Mucosa of descending colon (tissue), 3 donors: ENCODE measurements at regions not wholly inside any gene's neighbourhood (a gene's known extent, or its start where the extent isn't known, plus 50 kb on each side); places are given as distances from the start of the nearest gene placed in this dataset.

Experiments
- ATAC-seq: fragments of 200-7000 bp; cut with Tn5 transposase; one replicate; pipeline ENCODE4 v1.9.1; 2020; ENCODE audit warnings: mild to moderate bottlenecking, moderate library complexity
- DNase-seq, 3 donors: peaks; one replicate each; pipeline ENCODE4 v3.0.0-alpha.2; 2020
- H3K36me3 ChIP-seq: fragments of 200-600 bp; one replicate; pipeline ENCODE4 v1.8.0; 2021; ENCODE audit warnings: low read depth, mild to moderate bottlenecking
- H3K4me1 ChIP-seq: fragments of 200-600 bp; one replicate; pipeline ENCODE4 v1.8.0; 2021; ENCODE audit warnings: low read depth, mild to moderate bottlenecking
- H3K4me3 ChIP-seq: fragments of 200-600 bp; one replicate; pipeline ENCODE4 v1.8.0; 2021; ENCODE audit warnings: mild to moderate bottlenecking
- H3K9me3 ChIP-seq: fragments of 200-600 bp; one replicate; pipeline ENCODE4 v1.8.0; 2021; ENCODE audit warnings: mild to moderate bottlenecking
- intact Hi-C, 2 donors: fragments of 100-400 bp; cut with DNase I in 1 of 2; cut with micrococcal nuclease in 1 of 2; formaldehyde crosslinking; loops; one replicate each; pipeline versions ENCODE4 v1.11.0 to v1.11.1; 2022; cut with DNase I, micrococcal nuclease
- TF ChIP-seq, protein P1 (sequence below): fragments of 200-600 bp; IDR thresholded peaks from one replicate; pipeline ENCODE4 v1.8.0; 2022; ENCODE audit warnings: antibody characterized with exemption, mild to moderate bottlenecking
- donor health status: DM: no; HTN: no; CAD: no; lungs with moderate emphysema.
- donor health status: DM: no; HTN: no; CAD: no.
- donor health status: DM: no; HTN: yes; CAD: no.

DNA sequence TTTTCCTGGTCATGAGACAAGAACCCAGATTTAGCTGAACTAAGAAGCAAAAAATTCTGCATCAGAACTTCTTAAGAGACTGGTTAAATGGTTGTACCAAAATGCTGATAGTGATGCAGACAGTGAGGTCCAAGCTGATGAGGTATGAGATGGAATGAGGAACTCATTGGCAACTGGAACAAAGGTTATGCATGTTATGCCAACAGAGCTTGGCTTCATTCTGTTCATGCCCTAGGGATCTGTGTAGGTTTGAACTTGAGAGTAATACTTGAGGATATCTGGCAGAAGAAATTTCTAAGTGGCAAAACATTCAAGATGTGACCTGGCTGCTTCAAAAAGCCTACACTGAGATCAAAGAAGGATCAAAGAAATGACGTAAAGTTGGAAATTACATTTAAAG is 398.0 kb downstream of the FSCB start:
- H3K36me3 ChIP-seq = no peaks in the 10 kb centered on the region
- H3K4me1 ChIP-seq = no peaks in the 10 kb centered on the region
- ATAC-seq (no peak), DNase-seq (no peak)
- no peak overlapping the region for H3K4me3 ChIP-seq
- intact Hi-C loops = no loop called here
- no peaks in the 10 kb centered on the region for H3K9me3 ChIP-seq
- TF ChIP-seq, protein P1, sequence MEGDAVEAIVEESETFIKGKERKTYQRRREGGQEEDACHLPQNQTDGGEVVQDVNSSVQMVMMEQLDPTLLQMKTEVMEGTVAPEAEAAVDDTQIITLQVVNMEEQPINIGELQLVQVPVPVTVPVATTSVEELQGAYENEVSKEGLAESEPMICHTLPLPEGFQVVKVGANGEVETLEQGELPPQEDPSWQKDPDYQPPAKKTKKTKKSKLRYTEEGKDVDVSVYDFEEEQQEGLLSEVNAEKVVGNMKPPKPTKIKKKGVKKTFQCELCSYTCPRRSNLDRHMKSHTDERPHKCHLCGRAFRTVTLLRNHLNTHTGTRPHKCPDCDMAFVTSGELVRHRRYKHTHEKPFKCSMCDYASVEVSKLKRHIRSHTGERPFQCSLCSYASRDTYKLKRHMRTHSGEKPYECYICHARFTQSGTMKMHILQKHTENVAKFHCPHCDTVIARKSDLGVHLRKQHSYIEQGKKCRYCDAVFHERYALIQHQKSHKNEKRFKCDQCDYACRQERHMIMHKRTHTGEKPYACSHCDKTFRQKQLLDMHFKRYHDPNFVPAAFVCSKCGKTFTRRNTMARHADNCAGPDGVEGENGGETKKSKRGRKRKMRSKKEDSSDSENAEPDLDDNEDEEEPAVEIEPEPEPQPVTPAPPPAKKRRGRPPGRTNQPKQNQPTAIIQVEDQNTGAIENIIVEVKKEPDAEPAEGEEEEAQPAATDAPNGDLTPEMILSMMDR = no peak

DNA sequence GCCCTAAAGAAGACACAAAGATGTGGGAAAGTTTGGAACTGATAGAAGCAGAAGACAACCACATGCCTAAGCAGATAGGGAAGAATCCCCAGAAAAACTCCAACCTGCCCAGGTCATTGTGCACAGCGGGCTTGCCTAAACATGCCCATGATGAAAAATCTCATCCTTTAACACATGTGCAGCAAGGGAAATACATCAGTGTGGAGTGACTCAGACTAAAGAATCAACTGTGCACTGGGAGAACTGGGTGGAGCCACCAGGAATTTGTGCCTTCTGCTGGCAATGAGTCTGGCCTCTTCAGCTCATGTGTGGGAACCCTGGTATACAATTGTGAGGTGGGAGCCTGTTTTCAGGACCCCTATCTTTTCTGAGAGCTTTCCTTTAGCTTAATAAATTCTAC is 398.5 kb downstream of the FSCB start:
- DNase-seq (no peak), ATAC-seq (no peak)
- TF ChIP-seq, protein P1 = no peak
- no peaks in the 10 kb centered on the region for H3K4me1 ChIP-seq
- H3K4me3 ChIP-seq = no peak overlapping the region
- intact Hi-C loops = no loop called here
- no peaks in the 10 kb centered on the region for H3K9me3 ChIP-seq
- H3K36me3 ChIP-seq = no peaks in the 10 kb centered on the region

DNA sequence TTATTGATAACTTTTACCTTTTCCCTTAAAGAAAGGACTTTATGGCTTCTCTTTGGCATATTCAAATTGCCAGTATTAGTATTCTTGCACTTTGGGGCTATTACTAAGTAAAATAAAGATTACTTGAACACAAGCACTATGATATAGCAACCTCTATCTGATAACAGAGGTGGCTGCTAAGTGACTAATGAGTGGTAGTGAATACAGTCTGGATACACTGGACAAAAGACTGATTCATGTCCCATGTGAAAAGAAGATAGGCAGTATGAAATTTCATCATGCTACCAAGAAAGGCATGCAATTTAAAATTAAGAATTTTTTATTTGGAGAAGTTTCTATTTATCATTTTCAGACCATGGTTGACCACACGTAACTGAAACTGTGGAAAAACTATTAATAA is 399.9 kb downstream of the FSCB start:
- intact Hi-C loops = no loop called here
- DNase-seq (no peak), ATAC-seq (no peak)
- TF ChIP-seq, protein P1 = no peak
- H3K4me3 ChIP-seq = no peak overlapping the region
- no peaks in the 10 kb centered on the region for H3K9me3 ChIP-seq
- H3K4me1 ChIP-seq = no peaks in the 10 kb centered on the region
- H3K36me3 ChIP-seq = no peaks in the 10 kb centered on the region

DNA sequence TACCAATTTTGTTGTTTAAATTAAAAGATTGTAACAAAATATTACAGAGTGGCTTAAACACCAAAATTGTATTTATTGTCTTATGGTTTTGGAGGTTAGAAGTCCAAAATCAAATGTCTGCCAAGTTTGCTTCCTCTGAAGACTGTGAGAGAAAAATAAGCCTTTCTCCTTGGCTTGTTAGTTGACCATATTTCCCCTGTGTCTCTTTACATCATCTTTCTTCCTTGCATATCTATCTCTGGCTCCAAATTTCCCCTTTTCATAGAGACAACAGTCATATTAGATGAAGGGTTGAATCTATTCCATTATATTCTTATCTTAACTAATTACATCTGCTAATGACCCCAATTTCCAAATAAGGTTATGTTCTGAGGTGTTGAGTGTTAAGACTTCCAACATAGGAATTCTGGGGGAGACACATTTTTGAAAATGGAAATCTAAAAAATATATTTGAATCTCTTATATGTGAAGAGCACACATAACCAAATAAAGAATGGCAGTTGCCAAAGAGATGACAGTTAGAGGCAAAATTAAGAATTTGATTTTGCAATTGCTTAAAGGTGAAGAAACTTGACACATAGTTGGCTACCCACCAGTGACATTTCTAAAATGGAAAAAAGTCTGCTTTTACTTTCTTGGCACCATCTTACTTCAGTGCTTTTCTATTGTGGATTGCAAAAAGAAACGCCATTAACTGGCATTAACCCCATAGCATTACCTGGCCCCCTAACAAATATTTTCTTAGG is 407.2 kb downstream of the FSCB start:
- H3K9me3 ChIP-seq = no peaks in the 10 kb centered on the region
- no peak for DNase-seq
- intact Hi-C loops = no loop called here
- H3K4me3 ChIP-seq = no peak overlapping the region
- ATAC-seq = no peak
- no peaks in the 10 kb centered on the region for H3K4me1 ChIP-seq
- TF ChIP-seq, protein P1 = no peak
- no peaks in the 10 kb centered on the region for H3K36me3 ChIP-seq

DNA sequence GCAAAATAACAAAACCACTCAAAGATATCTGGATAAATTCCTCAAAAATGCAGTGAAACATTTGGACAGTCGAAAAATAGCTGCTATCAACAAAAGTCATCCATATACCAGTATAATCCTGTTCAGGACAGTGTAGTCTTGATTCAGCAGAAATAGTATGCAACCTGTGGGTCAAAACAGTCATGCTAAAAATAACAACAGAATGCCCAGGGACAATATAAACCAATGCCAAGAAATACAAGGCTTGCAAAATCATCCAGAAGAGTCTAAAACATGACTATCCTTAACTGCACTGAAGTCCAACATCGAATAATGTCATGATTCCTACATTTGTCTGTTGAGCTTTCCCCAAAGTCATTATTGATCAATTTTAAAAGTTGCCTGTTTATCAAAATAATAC is 425.9 kb downstream of the FSCB start:
- no peak overlapping the region for H3K4me3 ChIP-seq
- ATAC-seq (no peak), DNase-seq (no peak)
- H3K4me1 ChIP-seq = no peaks in the 10 kb centered on the region
- TF ChIP-seq, protein P1 = no peak
- intact Hi-C loops = no loop called here
- no peaks in the 10 kb centered on the region for H3K9me3 ChIP-seq
- no peaks in the 10 kb centered on the region for H3K36me3 ChIP-seq

DNA sequence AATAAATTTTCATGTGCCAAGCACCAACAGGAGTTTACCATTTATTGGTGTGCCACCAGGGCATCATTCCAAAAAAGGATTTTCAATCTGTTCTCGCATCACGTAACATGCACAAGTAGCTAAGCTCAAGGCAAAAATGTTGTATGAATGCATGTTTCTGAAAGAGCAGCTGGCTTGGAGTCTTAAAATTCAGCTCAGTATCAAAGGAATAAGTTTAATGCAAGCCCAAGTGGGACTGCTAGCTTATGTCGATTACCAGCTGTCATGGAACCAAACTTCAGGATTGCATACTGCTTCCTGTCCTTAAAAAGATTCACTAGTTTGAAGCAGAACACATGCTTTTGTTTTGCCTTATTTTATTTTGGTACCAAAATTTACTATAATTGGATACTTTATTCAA is 437.0 kb downstream of the FSCB start:
- intact Hi-C loops = no loop called here
- no peaks in the 10 kb centered on the region for H3K36me3 ChIP-seq
- H3K4me3 ChIP-seq = no peak overlapping the region
- no peak for ATAC-seq
- TF ChIP-seq, protein P1 = no peak
- H3K4me1 ChIP-seq = no peaks in the 10 kb centered on the region
- no peak for DNase-seq
- H3K9me3 ChIP-seq = no peaks in the 10 kb centered on the region
